AG09309 (cell line): ENCODE measurements at regions not wholly inside any gene's neighbourhood (a gene's known extent, or its start where the extent isn't known, plus 50 kb on each side); places are given as distances from the start of the nearest gene placed in this dataset.

Experiments
- DNase-seq: peaks from one replicate; pipeline ENCODE4 v3.0.0-alpha.2; 2010; ENCODE audit warnings: low read depth
- H3K4me3 ChIP-seq: 2 replicates; pipeline ENCODE4 v1.5.1; 2011; ENCODE audit warnings: mild to moderate bottlenecking, low read depth, low read length, moderate library complexity; ENCODE audit not compliant: control insufficient read depth
- TF ChIP-seq, protein P1 (sequence below): IDR thresholded peaks from 2 replicates; pipeline ENCODE4 v1.5.1; 2011; ENCODE audit warnings: mild to moderate bottlenecking, low read depth, low read length, inconsistent platforms; ENCODE audit not compliant: insufficient read depth, control insufficient read depth; ENCODE audit errors: missing control alignments

- TF ChIP-seq, protein P1, sequence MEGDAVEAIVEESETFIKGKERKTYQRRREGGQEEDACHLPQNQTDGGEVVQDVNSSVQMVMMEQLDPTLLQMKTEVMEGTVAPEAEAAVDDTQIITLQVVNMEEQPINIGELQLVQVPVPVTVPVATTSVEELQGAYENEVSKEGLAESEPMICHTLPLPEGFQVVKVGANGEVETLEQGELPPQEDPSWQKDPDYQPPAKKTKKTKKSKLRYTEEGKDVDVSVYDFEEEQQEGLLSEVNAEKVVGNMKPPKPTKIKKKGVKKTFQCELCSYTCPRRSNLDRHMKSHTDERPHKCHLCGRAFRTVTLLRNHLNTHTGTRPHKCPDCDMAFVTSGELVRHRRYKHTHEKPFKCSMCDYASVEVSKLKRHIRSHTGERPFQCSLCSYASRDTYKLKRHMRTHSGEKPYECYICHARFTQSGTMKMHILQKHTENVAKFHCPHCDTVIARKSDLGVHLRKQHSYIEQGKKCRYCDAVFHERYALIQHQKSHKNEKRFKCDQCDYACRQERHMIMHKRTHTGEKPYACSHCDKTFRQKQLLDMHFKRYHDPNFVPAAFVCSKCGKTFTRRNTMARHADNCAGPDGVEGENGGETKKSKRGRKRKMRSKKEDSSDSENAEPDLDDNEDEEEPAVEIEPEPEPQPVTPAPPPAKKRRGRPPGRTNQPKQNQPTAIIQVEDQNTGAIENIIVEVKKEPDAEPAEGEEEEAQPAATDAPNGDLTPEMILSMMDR: no peak
- no peak for DNase-seq
- no peak overlapping the region for H3K4me3 ChIP-seq
Observed at GRCh38 chr18:34448662-34449061, 223.9 kb upstream of the NOL4 start.

- H3K4me3 ChIP-seq: no peak overlapping the region
- DNase-seq: no peak
- TF ChIP-seq, protein P1: no peak
Observed at GRCh38 chr18:34457761-34458160, 233.0 kb upstream of the NOL4 start.

- no peak overlapping the region for H3K4me3 ChIP-seq
- DNase-seq: no peak
- TF ChIP-seq, protein P1: no peak
Observed at GRCh38 chr18:34458410-34458977, 233.8 kb upstream of the NOL4 start.

DNA sequence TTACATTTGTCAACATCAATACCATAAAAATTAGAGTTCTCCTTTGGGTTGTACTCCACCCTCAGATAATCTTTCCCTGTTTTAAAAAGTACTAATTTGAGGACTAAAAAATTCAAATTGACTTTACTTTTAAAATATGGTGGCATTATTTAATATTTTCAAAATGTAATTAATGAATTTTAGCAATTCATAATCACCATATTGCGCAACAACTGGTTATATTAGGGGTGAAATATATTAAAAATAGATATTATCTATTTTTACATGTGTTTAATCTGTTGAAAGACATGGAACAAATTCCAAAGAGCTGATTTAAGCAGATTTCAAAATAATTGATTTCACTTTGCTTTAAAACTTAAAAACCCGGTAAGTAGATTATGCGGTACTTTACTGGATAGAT lies 236.6 kb upstream of the NOL4 start:
- no peak overlapping the region for H3K4me3 ChIP-seq
- no peak for DNase-seq
- TF ChIP-seq, protein P1: no peak

DNA sequence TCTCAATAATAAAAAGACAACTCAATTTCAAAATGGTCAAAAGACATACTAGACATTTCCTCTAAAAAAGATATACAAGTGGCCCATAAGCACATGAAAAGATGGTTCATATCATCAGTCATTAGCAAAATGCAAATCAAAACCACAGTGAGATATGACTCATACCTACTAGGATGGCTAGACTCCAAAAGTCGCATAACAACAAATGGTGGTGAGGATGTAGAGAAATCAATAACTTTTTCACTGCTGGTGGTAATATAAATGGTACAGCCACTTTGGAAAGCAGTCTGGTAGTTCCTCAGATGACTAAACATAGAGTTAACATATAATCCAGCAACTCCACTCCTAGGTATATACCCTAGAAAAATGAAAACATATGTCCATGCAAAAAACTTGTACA lies 242.3 kb upstream of the NOL4 start:
- TF ChIP-seq, protein P1: no peak
- no peak for DNase-seq

GRCh38 chr18:34480162-34480700 lies 229.9 kb upstream of the DTNA start:
- no peak overlapping the region for H3K4me3 ChIP-seq
- TF ChIP-seq, protein P1: no peak
- DNase-seq: no peak

More for the DNA sequence above, 242.3 kb upstream of the NOL4 start:
- no peak overlapping the region for H3K4me3 ChIP-seq

- no peak overlapping the region for H3K4me3 ChIP-seq
- DNase-seq: no peak
- TF ChIP-seq, protein P1: no peak
Observed at GRCh38 chr18:34482204-34482603, 227.9 kb upstream of the DTNA start.
